A549 (cell line): ENCODE measurements at regions not wholly inside any gene's neighbourhood (a gene's known extent, or its start where the extent isn't known, plus 50 kb on each side); places are given as distances from the start of the nearest gene placed in this dataset.

ENCODE experiments used
- CHD2 ChIP-seq: fragments of 150-350 bp; IDR thresholded peaks from 2 replicates; pipeline ENCODE4 v1.6.1; 2014; ENCODE audit warnings: low read length; ENCODE audit not compliant: partially characterized antibody
- CTCF ChIP-seq: fragments of >200 bp; sonication (Bioruptor Twin); formaldehyde crosslinking; IDR thresholded peaks from 3 replicates; pipeline ENCODE4 v1.5.1; 2016
- ELK1 ChIP-seq: fragments of 150-350 bp; IDR thresholded peaks from 2 replicates; pipeline ENCODE4 v1.6.1; 2014; ENCODE audit warnings: low read depth, mild to moderate bottlenecking, low read length
- EP300 ChIP-seq, 2 experiments: fragments of >200 bp; sonication (Bioruptor Twin); formaldehyde crosslinking; IDR thresholded peaks; 2 replicates in 1 of 2; 3 replicates in 1 of 2; pipeline ENCODE4 v1.6.1; 2016 to 2017
- MYC ChIP-seq: IDR thresholded peaks from 2 replicates; pipeline ENCODE4 v1.6.1; 2012; ENCODE audit warnings: mild to moderate bottlenecking, inconsistent platforms, low read length, improper control_type of control experiment, borderline replicate concordance
- POLR2A ChIP-seq: IDR thresholded peaks from 2 replicates; pipeline ENCODE4 v1.6.1; 2012; ENCODE audit warnings: mild to moderate bottlenecking, low read length
- POLR2AphosphoS2 ChIP-seq: conservative IDR thresholded peaks from 2 replicates; pipeline ENCODE4 v1.6.1; 2012; ENCODE audit warnings: low read length, improper control_type of control experiment, inconsistent platforms
- RAD21 ChIP-seq, 2 experiments: fragments of >200 bp in 1 of 2; sonication (Bioruptor Twin) in 1 of 2; formaldehyde crosslinking in 1 of 2; IDR thresholded peaks in 1 of 2; conservative IDR thresholded peaks in 1 of 2; 2 replicates in 1 of 2; 3 replicates in 1 of 2; pipeline ENCODE4 v1.6.1; 2012 to 2018; ENCODE audit warnings: inconsistent platforms in 1 of 2
- RFX5 ChIP-seq: fragments of 450-650 bp; IDR thresholded peaks from 2 replicates; pipeline ENCODE4 v1.7.1; 2014; ENCODE audit warnings: antibody characterized with exemption, mild to moderate bottlenecking, moderate library complexity
- ZC3H11A ChIP-seq: fragments of 450-650 bp; IDR thresholded peaks from 2 replicates; pipeline ENCODE4 v1.6.1; 2014; ENCODE audit warnings: antibody characterized with exemption, mild to moderate bottlenecking
- TF ChIP-seq, protein P1 (sequence below): IDR thresholded peaks from 2 replicates; pipeline ENCODE4 v1.6.1; 2012

DNA sequence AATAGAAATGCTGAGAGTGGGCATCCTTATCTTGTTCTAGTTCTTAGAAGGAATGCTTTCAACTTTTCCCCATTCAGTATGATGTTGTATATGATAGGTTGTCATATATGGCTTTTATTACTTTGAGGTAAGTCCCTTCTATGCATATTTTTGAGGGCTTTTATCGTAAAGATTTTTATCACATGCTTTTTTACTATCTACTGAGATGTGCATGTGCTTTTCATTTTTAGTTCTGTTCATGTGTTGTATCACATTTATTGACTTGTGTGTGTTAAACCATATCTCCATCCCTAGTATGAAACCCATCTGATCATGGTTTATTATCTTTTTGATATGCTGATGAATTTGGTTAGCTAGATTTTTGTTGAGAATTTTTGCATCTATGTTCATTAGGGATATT lies 1008.8 kb downstream of the CNTNAP5 start:
- TF ChIP-seq CTCF (no peak), POLR2AphosphoS2 (no peak), RAD21 (conservative IDR thresholded peaks at IDR 0.05 in 1 of 2, IDR thresholded peaks at IDR 0.05 in 1 of 2) (no peak), RFX5 (no peak), ELK1 (no peak), ZC3H11A (no peak), POLR2A (no peak), EP300 (IDR thresholded peaks at IDR 0.05) (no peak), MYC (no peak), CHD2 (no peak)
- TF ChIP-seq, protein P1, sequence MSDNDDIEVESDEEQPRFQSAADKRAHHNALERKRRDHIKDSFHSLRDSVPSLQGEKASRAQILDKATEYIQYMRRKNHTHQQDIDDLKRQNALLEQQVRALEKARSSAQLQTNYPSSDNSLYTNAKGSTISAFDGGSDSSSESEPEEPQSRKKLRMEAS = no peak
